ENCODE measurements at regions not wholly inside any gene's neighbourhood (a gene's known extent, or its start where the extent isn't known, plus 50 kb on each side); places are given as distances from the start of the nearest gene placed in this dataset.

- no peak overlapping the region for H3K27ac ChIP-seq
- no peaks in the 10 kb centered on the region for H3K36me3 ChIP-seq
- DNase-seq (ENCODE audit: low read depth in 1 of 2, low spot score in 1 of 2): no peak
- H3K27me3 ChIP-seq: peaks cover 24% of the 10 kb centered on the region
- no peak for TF ChIP-seq CTCF (IDR thresholded peaks at IDR 0.05; ENCODE audit: low read depth, low read length)
- H3K4me3 ChIP-seq: no peak overlapping the region
- H3K4me1 ChIP-seq (ENCODE audit: low read depth): no peaks in the 10 kb centered on the region
- H3K9me3 ChIP-seq (ENCODE audit: low read depth): no peaks in the 10 kb centered on the region
Measured at GRCh38 chr6:84408028-84408427, 180.6 kb upstream of the CEP162 start.

- H3K36me3 ChIP-seq: no peaks in the 10 kb centered on the region
- H3K9me3 ChIP-seq (ENCODE audit: low read depth): no peaks in the 10 kb centered on the region
- H3K27ac ChIP-seq: no peak overlapping the region
- H3K4me3 ChIP-seq: no peak overlapping the region
- H3K27me3 ChIP-seq: peaks cover 22% of the 10 kb centered on the region
- H3K4me1 ChIP-seq (ENCODE audit: low read depth): no peaks in the 10 kb centered on the region
- no peak for DNase-seq (ENCODE audit: low read depth in 1 of 2, low spot score in 1 of 2)
- no peak for TF ChIP-seq CTCF (IDR thresholded peaks at IDR 0.05; ENCODE audit: low read depth, low read length)
Measured at GRCh38 chr6:84403545-84403944, 176.1 kb upstream of the CEP162 start.

- peaks cover 4% of the 10 kb centered on the region for H3K27me3 ChIP-seq
- no peak overlapping the region for H3K27ac ChIP-seq
- no peak for DNase-seq (ENCODE audit: low read depth in 1 of 2, low spot score in 1 of 2)
- H3K4me1 ChIP-seq (ENCODE audit: low read depth): no peaks in the 10 kb centered on the region
- H3K9me3 ChIP-seq (ENCODE audit: low read depth): no peaks in the 10 kb centered on the region
- no peaks in the 10 kb centered on the region for H3K36me3 ChIP-seq
- no peak for TF ChIP-seq CTCF (IDR thresholded peaks at IDR 0.05; ENCODE audit: low read depth, low read length)
- no peak overlapping the region for H3K4me3 ChIP-seq
Measured at GRCh38 chr6:84399003-84399402, 171.6 kb upstream of the CEP162 start.

- no peaks in the 10 kb centered on the region for H3K27me3 ChIP-seq
- no peak for DNase-seq (ENCODE audit: low read depth in 1 of 2, low spot score in 1 of 2)
Measured at GRCh38 chr6:84392261-84392660, 164.8 kb upstream of the CEP162 start.

GRCh38 chr6:84390851-84391250, 163.4 kb upstream of the CEP162 start:
- no peak for TF ChIP-seq CTCF (IDR thresholded peaks at IDR 0.05; ENCODE audit: low read depth, low read length)
- H3K9me3 ChIP-seq (ENCODE audit: low read depth): no peaks in the 10 kb centered on the region
- no peak overlapping the region for H3K27ac ChIP-seq
- H3K4me3 ChIP-seq: no peak overlapping the region
- H3K27me3 ChIP-seq: no peaks in the 10 kb centered on the region
- no peak for DNase-seq (ENCODE audit: low read depth in 1 of 2, low spot score in 1 of 2)
- no peaks in the 10 kb centered on the region for H3K4me1 ChIP-seq (ENCODE audit: low read depth)
- H3K36me3 ChIP-seq: no peaks in the 10 kb centered on the region

More at GRCh38 chr6:84392261-84392660, 164.8 kb upstream of the CEP162 start:
- no peak overlapping the region for H3K27ac ChIP-seq
- no peak for TF ChIP-seq CTCF (IDR thresholded peaks at IDR 0.05; ENCODE audit: low read depth, low read length)
- H3K4me3 ChIP-seq: no peak overlapping the region
- no peaks in the 10 kb centered on the region for H3K9me3 ChIP-seq (ENCODE audit: low read depth)
- no peaks in the 10 kb centered on the region for H3K4me1 ChIP-seq (ENCODE audit: low read depth)
- H3K36me3 ChIP-seq: no peaks in the 10 kb centered on the region

- H3K4me1 ChIP-seq (ENCODE audit: low read depth): no peaks in the 10 kb centered on the region
- H3K27ac ChIP-seq: no peak overlapping the region
Measured at GRCh38 chr6:84390334-84390733, 162.9 kb upstream of the CEP162 start.

More at GRCh38 chr6:84390334-84390733, 162.9 kb upstream of the CEP162 start:
- Histone ChIP-seq H3K36me3 (no peaks in the 10 kb centered on the region), H3K27me3 (no peaks in the 10 kb centered on the region), H3K9me3 (ENCODE audit: low read depth) (no peaks in the 10 kb centered on the region), H3K4me3 (no peak overlapping the region)
- no peak for TF ChIP-seq CTCF (IDR thresholded peaks at IDR 0.05; ENCODE audit: low read depth, low read length)
- DNase-seq (ENCODE audit: low read depth in 1 of 2, low spot score in 1 of 2): no peak

All from cardiac muscle cell (in vitro differentiated cells and primary cell).